ENCODE measurements at regions not wholly inside any gene's neighbourhood (a gene's known extent, or its start where the extent isn't known, plus 50 kb on each side); places are given as distances from the start of the nearest gene placed in this dataset.

DNA sequence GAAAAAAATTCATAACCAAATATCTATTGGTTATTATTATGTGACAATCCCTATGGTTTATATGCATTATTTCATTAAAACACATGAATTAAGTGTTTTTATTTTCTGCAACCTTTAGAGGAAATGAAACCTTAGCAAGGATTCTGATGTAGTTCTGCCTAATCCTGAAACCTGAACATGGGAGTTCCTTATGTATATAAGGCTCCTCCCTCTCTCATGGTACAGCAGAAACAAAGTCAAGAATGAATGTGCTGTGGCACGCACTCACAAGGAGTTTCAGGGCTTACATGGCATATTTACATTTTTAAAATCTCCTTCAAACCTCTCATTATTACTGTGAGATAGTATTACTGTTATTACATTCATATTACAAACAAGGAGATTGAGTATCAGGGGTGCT, 426.4 kb upstream of the CITED2 start:
- Histone ChIP-seq H3K9me3 (ENCODE audit: severe bottlenecking) (peaks cover 1% of the 10 kb centered on the region), H3K27ac (ENCODE audit: poor library complexity, severe bottlenecking) (no peak overlapping the region), H3K36me3 (ENCODE audit: low read depth) (no peaks in the 10 kb centered on the region), H3K27me3 (ENCODE audit: insufficient read depth, poor library complexity, severe bottlenecking) (no peaks in the 10 kb centered on the region), H3K4me1 (ENCODE audit: insufficient read depth, poor library complexity, severe bottlenecking) (no peaks in the 10 kb centered on the region), H3K4me3 (ENCODE audit: severe bottlenecking) (no peak overlapping the region)
- no peak for DNase-seq (ENCODE audit: low spot score)
- ATAC-seq (ENCODE audit: low read depth): no peak
- TF ChIP-seq, protein P1, sequence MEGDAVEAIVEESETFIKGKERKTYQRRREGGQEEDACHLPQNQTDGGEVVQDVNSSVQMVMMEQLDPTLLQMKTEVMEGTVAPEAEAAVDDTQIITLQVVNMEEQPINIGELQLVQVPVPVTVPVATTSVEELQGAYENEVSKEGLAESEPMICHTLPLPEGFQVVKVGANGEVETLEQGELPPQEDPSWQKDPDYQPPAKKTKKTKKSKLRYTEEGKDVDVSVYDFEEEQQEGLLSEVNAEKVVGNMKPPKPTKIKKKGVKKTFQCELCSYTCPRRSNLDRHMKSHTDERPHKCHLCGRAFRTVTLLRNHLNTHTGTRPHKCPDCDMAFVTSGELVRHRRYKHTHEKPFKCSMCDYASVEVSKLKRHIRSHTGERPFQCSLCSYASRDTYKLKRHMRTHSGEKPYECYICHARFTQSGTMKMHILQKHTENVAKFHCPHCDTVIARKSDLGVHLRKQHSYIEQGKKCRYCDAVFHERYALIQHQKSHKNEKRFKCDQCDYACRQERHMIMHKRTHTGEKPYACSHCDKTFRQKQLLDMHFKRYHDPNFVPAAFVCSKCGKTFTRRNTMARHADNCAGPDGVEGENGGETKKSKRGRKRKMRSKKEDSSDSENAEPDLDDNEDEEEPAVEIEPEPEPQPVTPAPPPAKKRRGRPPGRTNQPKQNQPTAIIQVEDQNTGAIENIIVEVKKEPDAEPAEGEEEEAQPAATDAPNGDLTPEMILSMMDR (IDR thresholded peaks at IDR 0.05; ENCODE audit: poor library complexity, severe bottlenecking): no peak

GRCh38 chr6:139790527-139790926, 416.1 kb upstream of the CITED2 start:
- Histone ChIP-seq H3K27ac (ENCODE audit: poor library complexity, severe bottlenecking) (no peak overlapping the region), H3K4me1 (ENCODE audit: insufficient read depth, poor library complexity, severe bottlenecking) (no peaks in the 10 kb centered on the region), H3K27me3 (ENCODE audit: insufficient read depth, poor library complexity, severe bottlenecking) (no peaks in the 10 kb centered on the region), H3K9me3 (ENCODE audit: severe bottlenecking) (no peaks in the 10 kb centered on the region), H3K36me3 (ENCODE audit: low read depth) (no peaks in the 10 kb centered on the region), H3K4me3 (ENCODE audit: severe bottlenecking) (no peak overlapping the region)
- DNase-seq (ENCODE audit: low spot score) (no peak), ATAC-seq (ENCODE audit: low read depth) (no peak)
- TF ChIP-seq, protein P1 (IDR thresholded peaks at IDR 0.05; ENCODE audit: poor library complexity, severe bottlenecking): no peak

DNA sequence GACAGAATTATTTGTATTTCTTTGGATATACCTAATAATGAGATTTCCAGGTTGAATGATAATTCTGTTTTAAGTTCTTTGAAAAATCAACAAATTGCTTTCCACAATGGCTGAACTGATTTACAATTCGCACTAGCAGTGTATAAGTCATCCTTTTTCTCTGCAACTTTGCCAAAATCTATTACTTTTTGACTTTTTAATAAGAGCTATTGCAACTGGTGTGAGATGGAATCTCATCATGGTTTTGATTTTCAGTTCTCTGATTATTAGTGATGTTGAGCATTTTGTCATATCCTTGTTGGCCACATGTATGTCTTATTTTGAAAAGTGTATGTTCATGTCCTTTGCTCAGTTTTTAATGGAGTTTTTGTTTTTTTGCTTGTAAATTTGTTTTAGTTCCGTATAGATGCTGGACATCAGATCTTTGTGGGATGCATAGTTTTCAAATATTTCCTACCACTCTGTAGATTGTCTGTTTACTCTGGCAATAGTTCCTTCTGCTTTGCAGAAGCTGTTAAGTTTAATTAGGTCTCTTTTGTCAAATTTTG, 409.8 kb upstream of the CITED2 start:
- no peaks in the 10 kb centered on the region for H3K9me3 ChIP-seq (ENCODE audit: severe bottlenecking)
- no peak for ATAC-seq (ENCODE audit: low read depth)

DNA sequence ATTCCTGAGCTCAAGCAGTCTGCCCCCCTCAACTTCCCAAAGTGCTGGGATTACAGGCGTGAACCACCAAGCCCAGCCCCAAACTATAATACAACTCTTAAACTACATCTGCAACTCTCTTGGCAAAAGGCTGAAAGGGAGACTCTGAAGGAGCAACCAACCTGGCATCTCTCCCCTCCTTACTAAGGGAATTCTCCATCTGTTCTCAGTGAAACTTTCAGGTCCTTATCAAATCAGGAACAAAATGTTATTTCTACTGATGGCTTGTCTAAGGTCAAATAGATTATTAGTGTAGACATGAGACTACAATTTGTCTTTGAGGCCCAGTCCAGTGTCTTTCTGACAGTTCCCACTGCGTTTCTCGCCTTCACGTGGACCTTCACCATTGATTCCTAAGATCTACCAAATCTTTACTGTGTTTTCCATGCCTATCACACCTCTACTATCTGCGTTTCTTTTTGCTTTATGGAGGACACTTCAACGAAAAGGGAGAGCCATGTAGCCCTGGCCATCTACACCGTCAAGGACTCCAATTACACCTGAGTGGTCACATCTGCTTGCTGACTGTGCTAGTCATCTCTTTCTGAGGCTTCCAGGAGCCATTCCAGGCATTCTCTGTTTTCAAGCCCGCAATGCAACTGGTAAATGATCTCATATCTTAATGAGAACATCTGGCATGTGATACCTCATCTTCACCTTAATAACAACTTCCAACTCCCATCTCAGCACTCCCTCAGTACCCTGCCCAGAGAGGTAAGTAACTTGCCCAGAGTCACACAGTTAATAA, 405.7 kb upstream of the CITED2 start:
- Histone ChIP-seq H3K27me3 (ENCODE audit: insufficient read depth, poor library complexity, severe bottlenecking) (no peaks in the 10 kb centered on the region), H3K36me3 (ENCODE audit: low read depth) (no peaks in the 10 kb centered on the region), H3K27ac (ENCODE audit: poor library complexity, severe bottlenecking) (no peak overlapping the region), H3K4me1 (ENCODE audit: insufficient read depth, poor library complexity, severe bottlenecking) (no peaks in the 10 kb centered on the region), H3K4me3 (ENCODE audit: severe bottlenecking) (no peak overlapping the region), H3K9me3 (ENCODE audit: severe bottlenecking) (no peaks in the 10 kb centered on the region)
- ATAC-seq (ENCODE audit: low read depth) (no peak), DNase-seq (ENCODE audit: low spot score) (no peak)
- TF ChIP-seq, protein P1 (IDR thresholded peaks at IDR 0.05; ENCODE audit: poor library complexity, severe bottlenecking): no peak

More for the DNA sequence above, 409.8 kb upstream of the CITED2 start:
- TF ChIP-seq, protein P1 (IDR thresholded peaks at IDR 0.05; ENCODE audit: poor library complexity, severe bottlenecking): no peak
- Histone ChIP-seq H3K27ac (ENCODE audit: poor library complexity, severe bottlenecking) (no peak overlapping the region), H3K4me1 (ENCODE audit: insufficient read depth, poor library complexity, severe bottlenecking) (no peaks in the 10 kb centered on the region), H3K4me3 (ENCODE audit: severe bottlenecking) (no peak overlapping the region), H3K36me3 (ENCODE audit: low read depth) (no peaks in the 10 kb centered on the region), H3K27me3 (ENCODE audit: insufficient read depth, poor library complexity, severe bottlenecking) (no peaks in the 10 kb centered on the region)
- no peak for DNase-seq (ENCODE audit: low spot score)

DNA sequence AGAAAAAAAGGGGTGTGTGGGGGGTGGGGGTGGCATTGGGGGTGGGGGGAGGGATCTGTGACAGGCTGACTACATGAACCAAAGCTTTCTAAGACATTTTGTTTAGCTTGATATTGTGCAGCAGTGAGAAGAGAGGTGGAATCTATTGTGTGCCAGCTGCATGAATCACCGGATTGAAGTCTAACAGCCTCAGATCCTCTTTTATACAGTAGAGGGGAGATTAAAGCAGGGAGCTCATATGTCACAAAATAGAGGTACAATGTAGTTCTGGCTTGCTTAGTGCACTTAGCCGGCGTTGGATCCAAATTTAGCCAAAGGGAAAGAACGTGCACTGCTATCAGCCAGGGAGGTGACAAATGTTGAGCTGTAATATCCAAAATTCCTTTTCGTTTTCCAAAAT, 404.2 kb upstream of the CITED2 start:
- Histone ChIP-seq H3K4me3 (ENCODE audit: severe bottlenecking) (no peak overlapping the region), H3K27ac (ENCODE audit: poor library complexity, severe bottlenecking) (no peak overlapping the region), H3K27me3 (ENCODE audit: insufficient read depth, poor library complexity, severe bottlenecking) (no peaks in the 10 kb centered on the region), H3K36me3 (ENCODE audit: low read depth) (no peaks in the 10 kb centered on the region), H3K9me3 (ENCODE audit: severe bottlenecking) (no peaks in the 10 kb centered on the region), H3K4me1 (ENCODE audit: insufficient read depth, poor library complexity, severe bottlenecking) (no peaks in the 10 kb centered on the region)
- ATAC-seq (ENCODE audit: low read depth): peak; percentile 59; the same call in 2 of the 3 replicates
- TF ChIP-seq, protein P1 (IDR thresholded peaks at IDR 0.05; ENCODE audit: poor library complexity, severe bottlenecking): no peak
- no peak for DNase-seq (ENCODE audit: low spot score)

All from RWPE2 (cell line).